Left kidney (tissue), 1 donor: ENCODE measurements at regions not wholly inside any gene's neighbourhood (a gene's known extent, or its start where the extent isn't known, plus 50 kb on each side); places are given as distances from the start of the nearest gene placed in this dataset.
"Not testable (repeated sequence)": the region's sequence is repeated elsewhere in the genome, so short reads cannot be mapped to it uniquely, and the experiment has no call there.

ENCODE experiments used
- DNase-seq: peaks from one replicate; pipeline ENCODE4 v3.0.0-alpha.2; 2013

DNA sequence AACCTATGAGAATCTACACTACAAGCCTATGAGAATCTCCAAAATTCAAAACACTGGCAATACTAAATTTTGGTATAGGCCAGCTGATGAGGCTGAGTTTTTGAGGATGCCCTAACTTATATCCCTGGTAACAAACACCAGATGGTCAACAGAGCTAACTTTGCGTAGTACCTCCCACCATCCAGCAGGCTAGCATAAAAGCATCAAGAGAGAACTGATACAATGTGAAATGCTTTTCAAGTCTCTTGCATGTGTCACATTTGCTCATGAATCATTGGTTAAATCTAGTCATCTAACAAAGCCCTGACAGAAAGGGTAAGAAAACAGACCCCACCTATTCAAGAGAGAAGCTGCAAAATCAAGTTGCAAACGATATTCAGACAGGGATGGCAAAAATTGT lies 1609.7 kb upstream of the CDH9 start:
- no peak for DNase-seq

DNA sequence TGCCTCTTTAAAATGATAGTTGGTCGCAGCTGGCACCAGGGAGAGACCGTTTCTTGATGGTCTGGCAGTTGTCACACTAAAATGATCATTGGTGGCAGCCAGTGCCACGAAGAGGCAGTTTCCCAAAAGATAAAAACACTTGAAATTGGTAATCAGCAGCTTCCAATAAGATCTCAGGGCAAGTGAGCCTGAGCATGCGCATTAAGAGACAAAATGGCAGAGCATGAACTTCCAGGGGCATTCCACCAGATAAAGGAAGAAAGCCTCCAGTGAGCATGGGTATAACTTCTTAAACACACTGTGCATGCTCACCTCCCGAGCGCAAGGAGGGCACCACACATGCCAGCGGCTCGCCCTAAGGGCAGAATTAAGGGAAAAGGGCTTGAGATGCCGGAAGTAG lies 1594.2 kb upstream of the CDH9 start:
- DNase-seq, result no peak

DNA sequence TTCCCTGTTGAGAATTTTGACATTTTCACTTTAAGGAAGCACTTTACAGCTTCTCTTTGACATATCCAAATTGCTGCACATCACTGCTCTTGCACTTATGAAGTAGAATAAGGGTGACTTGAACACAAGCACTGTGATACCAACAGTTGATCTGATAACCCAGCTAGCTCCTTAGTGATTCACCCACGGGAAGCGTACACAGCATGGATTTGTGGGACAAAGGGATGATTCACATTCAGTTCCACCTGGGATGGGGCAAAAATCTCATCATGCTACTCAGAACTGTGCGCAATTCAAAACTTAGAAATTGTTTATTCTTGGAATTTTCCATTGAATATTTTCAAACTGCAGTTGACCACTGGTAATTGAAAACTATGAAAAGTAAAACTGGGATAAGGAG lies 1565.5 kb upstream of the CDH9 start:
- no peak for DNase-seq

- DNase-seq, result no peak
These were observed 1564.0 kb upstream of the CDH9 start for GRCh38 chr5:28602429-28602828.

GRCh38 chr5:28596707-28597106 lies 1558.3 kb upstream of the CDH9 start:
- DNase-seq, result not testable (repeated sequence)

- no peak for DNase-seq
These were observed 1542.2 kb upstream of the CDH9 start for GRCh38 chr5:28580616-28581015.

DNA sequence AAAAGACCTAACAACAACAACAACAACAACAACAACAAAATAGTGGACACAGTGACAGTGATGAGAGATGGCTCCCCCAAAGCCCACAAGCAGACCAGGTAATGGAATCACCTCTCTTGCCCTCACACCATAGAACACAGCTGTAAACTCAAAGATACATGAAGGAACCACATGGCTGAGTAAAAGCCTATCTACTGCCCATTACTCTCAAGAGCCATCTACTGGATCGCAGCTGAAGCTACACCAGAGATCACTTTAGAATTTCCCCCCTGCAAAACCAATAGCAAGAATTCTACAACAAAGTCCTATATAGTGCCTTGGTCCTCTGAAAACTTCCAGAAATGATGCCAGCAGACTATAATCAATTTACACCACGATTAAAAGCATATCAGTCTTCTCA lies 1537.6 kb upstream of the CDH9 start:
- no peak for DNase-seq

GRCh38 chr5:28575368-28575767 lies 1537.0 kb upstream of the CDH9 start:
- DNase-seq, result no peak

GRCh38 chr5:28574606-28575005 lies 1536.2 kb upstream of the CDH9 start:
- no peak for DNase-seq

- DNase-seq, result no peak
These were observed 1528.7 kb upstream of the CDH9 start for GRCh38 chr5:28567048-28567447.

DNA sequence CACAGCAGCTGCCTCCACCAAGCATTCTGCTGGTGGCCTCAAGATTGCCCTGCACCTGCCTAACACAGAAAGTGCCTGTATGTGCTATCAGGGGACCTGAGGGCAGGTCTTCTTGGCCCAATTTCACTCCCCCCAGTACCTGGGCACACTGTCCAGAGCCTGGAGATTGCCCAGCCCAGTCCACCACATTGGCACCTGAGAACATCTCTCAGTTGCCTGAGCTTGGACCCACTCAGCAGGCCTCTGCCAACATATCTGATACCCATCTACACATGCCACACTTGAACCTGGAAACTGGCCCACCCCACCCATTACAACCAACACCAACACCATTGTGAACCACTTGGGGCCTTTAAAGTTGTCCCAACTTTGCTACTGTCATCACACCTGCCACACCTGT lies 1523.1 kb upstream of the CDH9 start:
- no peak for DNase-seq

- no peak for DNase-seq
These were observed 1519.8 kb upstream of the CDH9 start for GRCh38 chr5:28558196-28558595.

DNA sequence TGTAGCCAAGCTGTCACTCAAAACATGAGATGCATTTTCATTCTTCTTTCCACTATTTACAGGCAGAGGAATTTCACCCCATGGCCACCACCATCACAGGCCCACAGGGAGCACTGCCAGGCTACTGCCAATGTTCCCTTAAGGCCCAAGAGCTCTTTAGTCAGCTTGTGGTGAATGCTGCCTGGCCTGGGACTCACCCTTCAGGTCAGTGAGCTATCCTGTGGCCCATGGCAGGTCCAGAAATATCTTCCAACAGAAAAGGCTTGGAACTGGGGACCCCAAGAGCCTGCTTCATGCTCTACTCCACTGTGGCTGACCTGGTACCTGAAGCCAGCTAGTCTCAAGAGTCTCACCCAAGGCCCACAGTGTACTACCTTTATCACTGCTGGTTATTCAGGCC lies 1518.7 kb upstream of the CDH9 start:
- DNase-seq, result no peak

GRCh38 chr5:28549588-28549987 lies 1511.2 kb upstream of the CDH9 start:
- no peak for DNase-seq

DNA sequence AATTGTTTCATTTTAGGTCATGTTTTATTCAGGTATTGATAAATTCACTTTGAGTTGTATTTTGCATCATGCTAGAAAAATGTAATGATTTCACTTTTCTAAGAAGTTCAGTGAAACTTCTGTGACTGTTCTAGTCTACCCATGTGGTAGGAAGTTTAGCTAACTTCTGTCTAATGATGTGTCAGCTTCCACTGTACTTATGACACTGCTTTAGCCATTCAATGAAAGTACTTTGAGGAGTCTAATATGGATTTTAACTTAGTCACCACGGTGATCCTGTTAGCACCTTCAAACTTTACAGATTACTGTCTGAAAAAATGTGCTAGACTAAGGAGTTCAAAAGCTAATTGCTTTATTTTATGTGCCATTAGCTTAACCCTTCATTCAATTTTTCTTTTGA lies 1510.5 kb upstream of the CDH9 start:
- DNase-seq, result no peak

DNA sequence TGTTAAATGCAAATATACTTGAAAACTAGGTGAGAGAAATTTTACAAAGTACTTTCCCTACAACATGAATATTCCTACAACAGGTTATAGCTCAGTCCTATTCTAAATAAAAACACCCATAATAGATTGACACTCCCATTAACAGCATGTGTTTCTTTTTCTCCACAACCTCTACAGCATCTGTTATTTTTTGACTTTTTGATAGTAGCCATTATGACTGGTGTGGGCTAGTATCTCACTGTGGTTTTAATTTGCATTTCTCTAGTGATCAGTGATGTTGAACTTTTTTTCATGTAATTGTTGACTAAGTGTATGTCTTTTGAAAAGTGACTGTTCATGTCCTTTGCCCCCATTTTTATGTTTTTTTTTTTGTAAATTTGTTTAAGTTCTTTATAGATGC lies 1506.1 kb upstream of the CDH9 start:
- DNase-seq, result no peak

- DNase-seq, result no peak
These were observed 1505.2 kb upstream of the CDH9 start for GRCh38 chr5:28543473-28544098.

DNA sequence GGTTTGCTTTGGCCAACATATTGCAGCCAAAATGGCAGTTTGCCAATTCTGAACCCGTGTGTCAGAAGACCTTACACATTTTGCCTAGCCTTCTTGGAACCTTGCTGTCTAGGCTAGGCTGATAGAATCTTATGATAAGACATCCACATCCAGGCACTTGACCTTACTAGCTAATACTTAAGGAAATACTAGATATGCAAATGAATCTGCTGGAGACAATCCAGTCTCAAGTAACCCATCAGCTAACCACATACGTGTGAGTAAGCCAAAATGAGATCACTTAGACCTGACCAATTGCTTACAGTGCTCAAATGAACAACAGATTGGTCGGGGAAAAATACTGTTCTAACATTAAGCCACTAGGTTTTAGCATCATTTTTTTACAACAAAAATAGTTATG lies 1504.6 kb upstream of the CDH9 start:
- DNase-seq, result no peak

DNA sequence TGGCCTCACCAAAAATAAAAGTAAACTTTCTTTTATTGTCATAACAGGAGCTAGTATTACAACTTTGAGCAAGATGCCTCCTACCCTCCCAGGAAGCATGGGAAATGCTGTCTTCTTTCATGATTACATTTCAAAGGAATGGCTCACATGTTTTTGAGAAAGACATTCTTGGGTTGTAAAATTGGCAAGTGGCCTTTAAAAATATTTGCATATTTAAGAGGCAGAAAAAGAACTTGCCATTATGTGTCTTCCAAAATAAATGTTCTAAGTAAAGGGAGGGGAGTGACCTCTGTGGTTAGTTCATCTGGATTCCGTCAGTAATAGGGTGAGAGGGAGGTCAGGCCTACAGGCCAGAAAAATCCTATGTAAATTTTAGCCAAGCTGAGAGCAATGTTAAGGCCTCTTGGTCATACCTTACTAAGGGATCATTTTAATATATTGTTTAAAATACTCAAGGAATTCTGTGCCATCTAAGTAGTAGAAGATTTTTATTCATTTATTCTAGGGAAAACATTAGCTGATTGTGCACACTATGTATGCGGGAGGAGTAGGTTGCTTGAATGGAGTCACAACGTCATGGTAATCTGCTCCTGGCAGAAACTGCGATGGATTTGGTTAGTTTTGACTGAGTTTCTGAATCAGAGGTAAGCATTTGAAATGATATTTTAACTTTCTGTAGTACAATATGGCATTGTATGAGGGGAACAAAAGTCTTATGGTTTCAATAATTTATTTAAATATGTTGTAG lies 1485.7 kb upstream of the CDH9 start:
- peak; percentile 51 for DNase-seq

DNA sequence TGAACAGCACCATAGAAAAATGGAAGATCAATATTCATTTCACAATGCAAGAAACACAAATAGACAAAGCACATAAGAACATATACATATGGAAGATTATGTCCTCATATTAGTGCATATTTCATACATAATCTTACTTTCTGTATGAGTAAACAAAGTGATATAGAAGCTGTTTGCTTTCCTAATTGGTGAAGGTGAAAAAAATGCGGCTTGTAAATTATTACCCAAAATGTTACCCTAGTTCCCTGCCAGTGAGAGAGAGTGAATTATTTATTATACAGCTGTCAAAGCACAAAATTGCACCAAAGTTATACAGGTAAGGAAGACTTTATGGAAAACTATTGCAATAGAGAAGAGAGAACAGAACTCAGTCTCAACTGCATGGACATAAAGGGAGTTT lies 1485.0 kb upstream of the CDH9 start:
- no peak for DNase-seq

DNA sequence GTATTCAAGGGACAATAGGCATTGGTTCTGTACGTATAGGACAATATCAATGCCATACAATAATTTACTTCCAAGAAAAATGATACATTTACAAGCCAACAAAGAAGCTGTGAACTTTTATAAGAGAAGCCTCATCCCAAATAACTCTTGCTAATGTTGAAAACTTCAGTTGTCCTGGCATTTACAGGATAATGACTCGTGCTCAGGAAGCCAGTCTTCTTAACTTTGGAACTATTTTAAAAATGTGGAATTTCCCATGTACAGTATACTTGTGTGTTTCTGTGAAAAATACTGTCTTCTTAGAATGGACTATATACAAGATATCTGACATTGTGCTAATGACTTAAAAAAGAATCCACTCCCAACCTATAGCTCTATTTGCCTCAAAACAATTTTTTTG lies 1479.3 kb upstream of the CDH9 start:
- DNase-seq, result no peak

DNA sequence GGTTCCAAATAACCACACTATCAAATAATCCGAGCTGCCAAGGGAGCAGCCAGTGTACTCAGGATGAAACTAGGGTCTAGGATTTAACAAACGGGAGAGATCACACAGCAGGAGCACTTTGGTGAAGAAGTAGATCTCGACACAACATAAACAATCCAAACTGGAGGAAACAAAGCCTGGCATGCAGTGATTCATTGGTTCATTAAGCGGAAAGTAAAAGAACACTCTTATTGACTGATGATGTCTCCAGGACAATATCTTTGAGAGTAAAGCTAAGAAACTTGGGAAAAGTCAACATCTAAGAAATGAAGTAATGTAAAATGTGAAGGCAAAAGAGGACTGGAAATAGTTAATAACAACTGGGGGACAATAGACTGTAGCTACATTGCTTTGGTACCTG lies 1478.3 kb upstream of the CDH9 start:
- DNase-seq, result no peak

DNA sequence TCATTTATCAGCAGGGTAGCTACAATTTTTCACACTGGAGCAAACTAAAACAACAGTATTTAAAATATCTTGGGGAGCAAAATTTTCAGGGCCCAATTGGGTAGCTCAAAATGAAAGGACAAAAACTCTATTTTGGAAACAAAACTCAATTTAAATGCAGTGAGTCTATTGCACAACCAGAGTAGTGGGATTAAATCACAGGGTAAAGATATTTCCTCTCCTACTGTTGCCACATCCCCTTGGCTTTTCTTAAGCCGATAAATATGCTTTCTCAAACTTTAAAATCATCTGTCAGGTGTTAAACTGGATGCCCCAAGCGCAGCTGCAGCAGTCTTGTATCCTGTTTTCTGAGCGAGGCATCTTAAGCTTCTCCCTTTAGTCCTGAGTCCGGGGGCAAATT lies 1474.3 kb upstream of the CDH9 start:
- no peak for DNase-seq

DNA sequence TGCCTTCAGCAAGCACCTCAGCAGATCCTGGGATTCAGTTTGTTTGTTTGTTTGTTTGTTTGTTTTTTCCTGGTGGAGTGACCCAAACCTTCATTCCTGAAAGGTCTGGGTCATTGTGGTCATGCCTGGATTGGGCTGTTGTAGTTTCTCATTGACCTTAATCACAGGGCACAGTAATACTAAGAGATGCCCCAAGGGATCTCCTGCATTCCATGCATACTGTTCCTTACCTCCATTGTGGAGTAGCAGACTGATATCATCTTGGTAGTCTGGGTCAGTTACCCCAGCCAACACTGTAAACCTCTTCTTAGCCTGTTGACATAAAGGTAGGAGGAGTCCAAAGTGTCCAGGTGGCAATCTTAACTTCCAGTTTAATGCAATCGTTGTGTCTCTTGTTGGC lies 1466.7 kb upstream of the CDH9 start:
- DNase-seq, result no peak
